K562 (cell line): ENCODE measurements at regions not wholly inside any gene's neighbourhood (a gene's known extent, or its start where the extent isn't known, plus 50 kb on each side); places are given as distances from the start of the nearest gene placed in this dataset.

Experiments used
- CHD7 ChIP-seq: fragments of 200-600 bp; sonication (generic); IDR thresholded peaks from one replicate; pipeline ENCODE4 v1.6.1; 2012; ENCODE audit warnings: mild to moderate bottlenecking, low read depth, low read length, inconsistent platforms
- CREB5 ChIP-seq: fragments of 250-450 bp; sonication (Bioruptor Pico); IDR thresholded peaks from 2 replicates; pipeline ENCODE4 v1.5.0; 2020; ENCODE audit warnings: mild to moderate bottlenecking
- E2F6 ChIP-seq, 2 experiments: IDR thresholded peaks; 2 replicates each; pipeline ENCODE4 v1.6.1; 2011; ENCODE audit warnings: borderline replicate concordance in 1 of 2, control low read depth in 1 of 2, low read depth in 1 of 2, low read length in 1 of 2, mild to moderate bottlenecking in 1 of 2, mixed read lengths in 1 of 2, moderate library complexity in 1 of 2; ENCODE audit not compliant: insufficient read depth in 1 of 2, insufficient read length in 1 of 2, poor library complexity in 1 of 2, severe bottlenecking in 1 of 2; ENCODE audit errors: extremely low read depth in 1 of 2
- FOS ChIP-seq: IDR thresholded peaks from 3 replicates; pipeline ENCODE4 v1.6.1; 2011; ENCODE audit not compliant: insufficient read length; ENCODE audit errors: extremely low read depth
- STAG1 ChIP-seq: sonication (generic); formaldehyde crosslinking; IDR thresholded peaks from 2 replicates; pipeline ENCODE4 v1.5.0; 2020; ENCODE audit warnings: missing genetic modification reagents, borderline replicate concordance
- ZNF253 ChIP-seq: fragments of 250-450 bp; sonication (Bioruptor Pico); conservative IDR thresholded peaks from 2 replicates; pipeline ENCODE4 v1.6.1; 2021; ENCODE audit warnings: mild to moderate bottlenecking
- TF ChIP-seq, protein P1 (sequence below): sonication (generic); formaldehyde crosslinking; IDR thresholded peaks from 2 replicates; pipeline ENCODE4 v1.8.0; 2022; ENCODE audit warnings: mild to moderate bottlenecking, low read depth, missing genetic modification reagents

GRCh38 chrX:33605997-33606396, 394.6 kb upstream of the DMD start (continued):
- TF ChIP-seq CHD7 = no peak
- TF ChIP-seq STAG1 (CRISPR knock-in tag) = no peak
- TF ChIP-seq ZNF253 (CRISPR knock-in tag) = no peak
- no peak for TF ChIP-seq CREB5 (CRISPR knock-in tag)
- TF ChIP-seq, protein P1, sequence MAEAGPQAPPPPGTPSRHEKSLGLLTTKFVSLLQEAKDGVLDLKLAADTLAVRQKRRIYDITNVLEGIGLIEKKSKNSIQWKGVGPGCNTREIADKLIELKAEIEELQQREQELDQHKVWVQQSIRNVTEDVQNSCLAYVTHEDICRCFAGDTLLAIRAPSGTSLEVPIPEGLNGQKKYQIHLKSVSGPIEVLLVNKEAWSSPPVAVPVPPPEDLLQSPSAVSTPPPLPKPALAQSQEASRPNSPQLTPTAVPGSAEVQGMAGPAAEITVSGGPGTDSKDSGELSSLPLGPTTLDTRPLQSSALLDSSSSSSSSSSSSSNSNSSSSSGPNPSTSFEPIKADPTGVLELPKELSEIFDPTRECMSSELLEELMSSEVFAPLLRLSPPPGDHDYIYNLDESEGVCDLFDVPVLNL (CRISPR knock-in tag) = no peak
- TF ChIP-seq E2F6 (IDR thresholded peaks at IDR 0.05; ENCODE audit: borderline replicate concordance in 1 of 2, extremely low read depth in 1 of 2, insufficient read depth in 1 of 2, insufficient read length in 1 of 2, low read depth in 1 of 2, low read length in 1 of 2, poor library complexity in 1 of 2, severe bottlenecking in 1 of 2) = no peak
- no peak for TF ChIP-seq FOS
